ENCODE measurements at regions not wholly inside any gene's neighbourhood (a gene's known extent, or its start where the extent isn't known, plus 50 kb on each side); places are given as distances from the start of the nearest gene placed in this dataset.

DNA sequence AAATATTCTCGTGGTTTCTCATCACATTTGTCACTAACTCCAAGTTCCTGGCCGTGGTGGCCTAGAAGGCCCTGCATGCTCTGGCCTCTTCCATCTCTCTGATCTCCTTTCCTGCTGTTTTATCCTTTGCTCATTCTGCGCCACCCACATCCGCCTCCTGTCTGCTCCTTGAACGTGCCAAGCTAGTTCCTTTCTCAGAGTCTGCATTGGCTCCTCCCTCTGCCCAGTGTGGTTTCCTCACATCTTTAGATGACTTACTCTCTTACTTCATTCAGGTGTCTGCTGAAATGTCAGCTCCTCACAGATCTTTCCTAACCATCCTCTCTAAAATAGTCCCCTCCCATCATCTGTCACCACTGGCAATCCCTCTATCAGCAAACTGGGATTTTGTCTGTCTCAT, 158.6 kb upstream of the RBMS1 start (continued):
- TF ChIP-seq, protein P1, sequence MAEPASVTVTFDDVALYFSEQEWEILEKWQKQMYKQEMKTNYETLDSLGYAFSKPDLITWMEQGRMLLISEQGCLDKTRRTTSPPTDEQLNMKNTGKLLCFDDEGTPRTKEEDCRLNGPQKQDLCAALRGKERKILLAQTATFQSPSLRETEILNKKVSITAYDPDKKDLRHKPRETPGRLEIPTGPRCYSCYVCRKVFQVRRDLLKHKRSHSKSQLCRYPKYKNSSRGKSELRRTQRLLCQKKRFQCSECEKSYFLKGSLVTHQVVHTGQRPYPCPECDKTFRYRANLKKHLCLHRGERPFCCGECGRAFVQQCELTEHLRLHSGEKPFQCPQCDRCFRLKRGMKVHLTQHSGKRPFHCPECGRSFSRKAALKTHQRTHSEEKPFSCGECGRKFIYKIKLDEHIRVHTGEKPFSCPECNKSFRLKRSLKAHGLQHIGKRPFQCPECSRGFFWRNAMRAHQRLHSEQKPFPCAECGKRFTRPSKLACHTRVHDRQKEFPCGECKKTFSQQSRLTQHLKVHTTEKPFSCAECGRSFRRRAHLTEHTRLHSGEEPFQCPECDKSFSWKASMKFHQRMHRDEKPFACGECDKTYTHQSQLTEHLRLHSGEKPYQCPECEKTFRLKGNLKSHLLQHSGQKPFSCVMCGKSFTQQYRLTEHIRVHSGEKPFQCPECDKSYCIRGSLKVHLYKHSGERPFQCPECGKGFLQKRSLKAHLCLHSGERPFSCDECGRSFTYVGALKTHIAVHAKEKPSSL (CRISPR knock-in tag; conservative IDR thresholded peaks at IDR 0.05): no peak
- no peak for TF ChIP-seq NR2C2 (CRISPR knock-in tag; IDR thresholded peaks at IDR 0.05)
- TF ChIP-seq, protein P2, sequence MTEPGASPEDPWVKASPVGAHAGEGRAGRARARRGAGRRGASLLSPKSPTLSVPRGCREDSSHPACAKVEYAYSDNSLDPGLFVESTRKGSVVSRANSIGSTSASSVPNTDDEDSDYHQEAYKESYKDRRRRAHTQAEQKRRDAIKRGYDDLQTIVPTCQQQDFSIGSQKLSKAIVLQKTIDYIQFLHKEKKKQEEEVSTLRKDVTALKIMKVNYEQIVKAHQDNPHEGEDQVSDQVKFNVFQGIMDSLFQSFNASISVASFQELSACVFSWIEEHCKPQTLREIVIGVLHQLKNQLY (CRISPR knock-in tag; IDR thresholded peaks at IDR 0.05): no peak
- TF ChIP-seq, protein P3, sequence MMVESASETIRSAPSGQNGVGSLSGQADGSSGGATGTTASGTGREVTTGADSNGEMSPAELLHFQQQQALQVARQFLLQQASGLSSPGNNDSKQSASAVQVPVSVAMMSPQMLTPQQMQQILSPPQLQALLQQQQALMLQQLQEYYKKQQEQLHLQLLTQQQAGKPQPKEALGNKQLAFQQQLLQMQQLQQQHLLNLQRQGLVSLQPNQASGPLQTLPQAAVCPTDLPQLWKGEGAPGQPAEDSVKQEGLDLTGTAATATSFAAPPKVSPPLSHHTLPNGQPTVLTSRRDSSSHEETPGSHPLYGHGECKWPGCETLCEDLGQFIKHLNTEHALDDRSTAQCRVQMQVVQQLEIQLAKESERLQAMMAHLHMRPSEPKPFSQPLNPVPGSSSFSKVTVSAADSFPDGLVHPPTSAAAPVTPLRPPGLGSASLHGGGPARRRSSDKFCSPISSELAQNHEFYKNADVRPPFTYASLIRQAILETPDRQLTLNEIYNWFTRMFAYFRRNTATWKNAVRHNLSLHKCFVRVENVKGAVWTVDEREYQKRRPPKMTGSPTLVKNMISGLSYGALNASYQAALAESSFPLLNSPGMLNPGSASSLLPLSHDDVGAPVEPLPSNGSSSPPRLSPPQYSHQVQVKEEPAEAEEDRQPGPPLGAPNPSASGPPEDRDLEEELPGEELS (CRISPR knock-in tag; IDR thresholded peaks at IDR 0.05): no peak
- TF ChIP-seq, protein P4, sequence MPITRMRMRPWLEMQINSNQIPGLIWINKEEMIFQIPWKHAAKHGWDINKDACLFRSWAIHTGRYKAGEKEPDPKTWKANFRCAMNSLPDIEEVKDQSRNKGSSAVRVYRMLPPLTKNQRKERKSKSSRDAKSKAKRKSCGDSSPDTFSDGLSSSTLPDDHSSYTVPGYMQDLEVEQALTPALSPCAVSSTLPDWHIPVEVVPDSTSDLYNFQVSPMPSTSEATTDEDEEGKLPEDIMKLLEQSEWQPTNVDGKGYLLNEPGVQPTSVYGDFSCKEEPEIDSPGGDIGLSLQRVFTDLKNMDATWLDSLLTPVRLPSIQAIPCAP (CRISPR knock-in tag; IDR thresholded peaks at IDR 0.05): no peak

DNA sequence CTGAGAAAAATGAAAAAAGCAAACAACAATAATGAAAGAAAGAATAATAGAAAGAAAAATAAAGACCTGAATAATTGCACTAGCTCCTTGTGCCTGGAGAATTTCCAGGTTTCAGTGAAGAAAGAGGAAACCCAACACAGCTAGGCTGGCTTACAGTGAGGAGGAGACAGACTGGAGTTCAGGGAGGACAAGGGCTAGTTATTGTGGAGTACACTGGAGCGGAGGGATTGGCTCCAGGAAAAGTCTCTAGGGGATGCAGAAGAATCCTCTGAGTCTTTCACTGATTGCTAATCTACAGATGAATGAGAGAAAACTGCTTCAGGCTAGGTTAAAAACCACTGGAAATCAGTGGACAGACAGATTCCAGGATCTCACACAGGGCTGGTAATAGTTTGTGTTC, 163.6 kb upstream of the RBMS1 start:
- CTCF ChIA-PET: no interaction called here
- POLR2A ChIA-PET: no interaction called here
- TF ChIP-seq PRRX2 (CRISPR knock-in tag; IDR thresholded peaks at IDR 0.05) (no peak), TCF7 (CRISPR knock-in tag; IDR thresholded peaks at IDR 0.05; ENCODE audit: low read depth) (no peak), JUN (CRISPR knock-in tag; IDR thresholded peaks at IDR 0.05) (no peak), RELA (CRISPR knock-in tag; IDR thresholded peaks at IDR 0.05; ENCODE audit: borderline replicate concordance) (no peak), ZNF317 (CRISPR knock-in tag; IDR thresholded peaks at IDR 0.05; ENCODE audit: borderline replicate concordance, low read depth) (no peak)
- TF ChIP-seq, protein P5, sequence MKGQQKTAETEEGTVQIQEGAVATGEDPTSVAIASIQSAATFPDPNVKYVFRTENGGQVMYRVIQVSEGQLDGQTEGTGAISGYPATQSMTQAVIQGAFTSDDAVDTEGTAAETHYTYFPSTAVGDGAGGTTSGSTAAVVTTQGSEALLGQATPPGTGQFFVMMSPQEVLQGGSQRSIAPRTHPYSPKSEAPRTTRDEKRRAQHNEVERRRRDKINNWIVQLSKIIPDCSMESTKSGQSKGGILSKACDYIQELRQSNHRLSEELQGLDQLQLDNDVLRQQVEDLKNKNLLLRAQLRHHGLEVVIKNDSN (CRISPR knock-in tag; IDR thresholded peaks at IDR 0.05): no peak
- TF ChIP-seq, protein P2 (CRISPR knock-in tag; IDR thresholded peaks at IDR 0.05): no peak
- TF ChIP-seq, protein P6, sequence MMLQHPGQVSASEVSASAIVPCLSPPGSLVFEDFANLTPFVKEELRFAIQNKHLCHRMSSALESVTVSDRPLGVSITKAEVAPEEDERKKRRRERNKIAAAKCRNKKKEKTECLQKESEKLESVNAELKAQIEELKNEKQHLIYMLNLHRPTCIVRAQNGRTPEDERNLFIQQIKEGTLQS (CRISPR knock-in tag; conservative IDR thresholded peaks at IDR 0.05): no peak
- peak overlapping the region; percentile 20; the same call in 1 of the 2 replicates for H3K27ac Mint-ChIP-seq
- H3K9me3 Mint-ChIP-seq: no peaks in the 10 kb centered on the region
- no peaks in the 10 kb centered on the region for H3K36me3 Mint-ChIP-seq
- DNase-seq (ENCODE audit: low spot score): no peak
- H3K27me3 Mint-ChIP-seq (ENCODE audit: low read depth): no peaks in the 10 kb centered on the region
- peak; percentile 84 for ATAC-seq
- H3K4me3 Mint-ChIP-seq: no peak overlapping the region
- H3K4me1 Mint-ChIP-seq: peaks cover 32% of the 10 kb centered on the region

DNA sequence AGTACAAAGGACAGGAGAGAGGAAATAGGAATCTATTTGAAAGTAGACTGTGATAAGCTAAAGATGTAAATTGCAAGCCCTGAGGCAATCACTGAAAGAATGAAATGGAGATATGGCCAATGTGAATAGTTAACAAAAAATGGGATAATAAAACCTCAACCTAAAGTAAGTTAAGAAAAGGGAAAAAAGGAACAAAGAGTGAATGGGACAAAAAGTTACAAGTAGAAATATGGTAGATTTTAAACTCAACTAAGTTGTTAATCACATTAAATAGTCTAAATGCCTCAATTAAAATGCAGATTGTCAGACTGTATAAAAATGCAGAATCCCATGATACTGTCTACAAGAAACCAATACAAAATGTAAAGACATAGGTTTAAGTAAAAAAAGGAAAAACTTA, 165.2 kb upstream of the RBMS1 start:
- Mint-ChIP-seq H3K4me3 (no peak overlapping the region), H3K27me3 (ENCODE audit: low read depth) (no peaks in the 10 kb centered on the region), H3K9me3 (no peaks in the 10 kb centered on the region), H3K36me3 (no peaks in the 10 kb centered on the region), H3K27ac (no peak overlapping the region), H3K4me1 (peaks cover 32% of the 10 kb centered on the region)
- ChIA-PET CTCF (no interaction called here), POLR2A (no interaction called here)
- DNase-seq (ENCODE audit: low spot score) (no peak), ATAC-seq (no peak)
- TF ChIP-seq, protein P3 (CRISPR knock-in tag; IDR thresholded peaks at IDR 0.05): no peak
- no peak for TF ChIP-seq PRRX2 (CRISPR knock-in tag; IDR thresholded peaks at IDR 0.05)
- TF ChIP-seq, protein P7, sequence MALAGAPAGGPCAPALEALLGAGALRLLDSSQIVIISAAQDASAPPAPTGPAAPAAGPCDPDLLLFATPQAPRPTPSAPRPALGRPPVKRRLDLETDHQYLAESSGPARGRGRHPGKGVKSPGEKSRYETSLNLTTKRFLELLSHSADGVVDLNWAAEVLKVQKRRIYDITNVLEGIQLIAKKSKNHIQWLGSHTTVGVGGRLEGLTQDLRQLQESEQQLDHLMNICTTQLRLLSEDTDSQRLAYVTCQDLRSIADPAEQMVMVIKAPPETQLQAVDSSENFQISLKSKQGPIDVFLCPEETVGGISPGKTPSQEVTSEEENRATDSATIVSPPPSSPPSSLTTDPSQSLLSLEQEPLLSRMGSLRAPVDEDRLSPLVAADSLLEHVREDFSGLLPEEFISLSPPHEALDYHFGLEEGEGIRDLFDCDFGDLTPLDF (CRISPR knock-in tag; IDR thresholded peaks at IDR 0.05): no peak
- no peak for TF ChIP-seq TCF7 (CRISPR knock-in tag; IDR thresholded peaks at IDR 0.05; ENCODE audit: low read depth)
- TF ChIP-seq, protein P8, sequence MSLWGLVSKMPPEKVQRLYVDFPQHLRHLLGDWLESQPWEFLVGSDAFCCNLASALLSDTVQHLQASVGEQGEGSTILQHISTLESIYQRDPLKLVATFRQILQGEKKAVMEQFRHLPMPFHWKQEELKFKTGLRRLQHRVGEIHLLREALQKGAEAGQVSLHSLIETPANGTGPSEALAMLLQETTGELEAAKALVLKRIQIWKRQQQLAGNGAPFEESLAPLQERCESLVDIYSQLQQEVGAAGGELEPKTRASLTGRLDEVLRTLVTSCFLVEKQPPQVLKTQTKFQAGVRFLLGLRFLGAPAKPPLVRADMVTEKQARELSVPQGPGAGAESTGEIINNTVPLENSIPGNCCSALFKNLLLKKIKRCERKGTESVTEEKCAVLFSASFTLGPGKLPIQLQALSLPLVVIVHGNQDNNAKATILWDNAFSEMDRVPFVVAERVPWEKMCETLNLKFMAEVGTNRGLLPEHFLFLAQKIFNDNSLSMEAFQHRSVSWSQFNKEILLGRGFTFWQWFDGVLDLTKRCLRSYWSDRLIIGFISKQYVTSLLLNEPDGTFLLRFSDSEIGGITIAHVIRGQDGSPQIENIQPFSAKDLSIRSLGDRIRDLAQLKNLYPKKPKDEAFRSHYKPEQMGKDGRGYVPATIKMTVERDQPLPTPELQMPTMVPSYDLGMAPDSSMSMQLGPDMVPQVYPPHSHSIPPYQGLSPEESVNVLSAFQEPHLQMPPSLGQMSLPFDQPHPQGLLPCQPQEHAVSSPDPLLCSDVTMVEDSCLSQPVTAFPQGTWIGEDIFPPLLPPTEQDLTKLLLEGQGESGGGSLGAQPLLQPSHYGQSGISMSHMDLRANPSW (CRISPR knock-in tag; conservative IDR thresholded peaks at IDR 0.05; ENCODE audit: low read depth): no peak
- TF ChIP-seq EMX1 (CRISPR knock-in tag; IDR thresholded peaks at IDR 0.05): no peak
- no peak for TF ChIP-seq ZNF232 (CRISPR knock-in tag; IDR thresholded peaks at IDR 0.05)
- TF ChIP-seq, protein P9, sequence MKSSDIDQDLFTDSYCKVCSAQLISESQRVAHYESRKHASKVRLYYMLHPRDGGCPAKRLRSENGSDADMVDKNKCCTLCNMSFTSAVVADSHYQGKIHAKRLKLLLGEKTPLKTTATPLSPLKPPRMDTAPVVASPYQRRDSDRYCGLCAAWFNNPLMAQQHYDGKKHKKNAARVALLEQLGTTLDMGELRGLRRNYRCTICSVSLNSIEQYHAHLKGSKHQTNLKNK (CRISPR knock-in tag; IDR thresholded peaks at IDR 0.05): no peak
